Body of pancreas (tissue), 4 donors: ENCODE measurements at regions not wholly inside any gene's neighbourhood (a gene's known extent, or its start where the extent isn't known, plus 50 kb on each side); places are given as distances from the start of the nearest gene placed in this dataset.

Experiments used
- CTCF ChIP-seq, 7 experiments: fragments of 450-650 bp in 4 of 7; fragments of 200-600 bp in 3 of 7; sonication (generic) in 3 of 7; IDR thresholded peaks; one replicate each; pipeline ENCODE4 v1.5.1; 2016 to 2019; ENCODE audit warnings: antibody characterized with exemption in 7 of 7
- POLR2A ChIP-seq, 3 donors: fragments of 450-650 bp; IDR thresholded peaks; one replicate each; pipeline ENCODE4 v1.6.1; 2016; ENCODE audit warnings: antibody characterized with exemption in 3 of 3, mild to moderate bottlenecking in 2 of 3

GRCh38 chr5:127203818-127204217, 86.8 kb upstream of the MEGF10 start:
- no peak for TF ChIP-seq CTCF (IDR thresholded peaks at IDR 0.05)
- no peak for TF ChIP-seq POLR2A (IDR thresholded peaks at IDR 0.05)
